Smooth muscle cell (in vitro differentiated cells): ENCODE measurements at regions not wholly inside any gene's neighbourhood (a gene's known extent, or its start where the extent isn't known, plus 50 kb on each side); places are given as distances from the start of the nearest gene placed in this dataset.

Source experiments
- DNase-seq: peaks from one replicate; lab custom pipeline; 2025; ENCODE audit not compliant: unreplicated experiment; lab: John Stamatoyannopoulos, UW
- H2AFZ ChIP-seq: fragments of 200-600 bp; sonication (generic); 2 replicates; pipeline ENCODE4 v1.6.0; 2016; ENCODE audit warnings: antibody characterized with exemption, low read depth, mild to moderate bottlenecking
- H3F3A ChIP-seq: fragments of 200-600 bp; sonication (generic); 2 replicates; pipeline ENCODE4 v1.6.0; 2017; ENCODE audit warnings: antibody characterized with exemption, low read depth
- H3K27ac ChIP-seq: fragments of 200-600 bp; sonication (generic); 2 replicates; pipeline ENCODE4 v1.5.1; 2016; ENCODE audit warnings: low read depth, mild to moderate bottlenecking
- H3K27me3 ChIP-seq: fragments of 200-600 bp; sonication (generic); 2 replicates; pipeline ENCODE4 v1.6.1; 2016; ENCODE audit warnings: low read depth, mild to moderate bottlenecking
- H3K36me3 ChIP-seq: fragments of 200-600 bp; sonication (generic); 2 replicates; pipeline ENCODE4 v1.5.1; 2016; ENCODE audit warnings: low read depth
- H3K4me1 ChIP-seq: fragments of 200-600 bp; sonication (generic); 2 replicates; pipeline ENCODE4 v1.5.1; 2016; ENCODE audit warnings: low read depth
- H3K4me2 ChIP-seq: fragments of 200-600 bp; sonication (generic); 2 replicates; pipeline ENCODE4 v1.6.0; 2016; ENCODE audit warnings: mild to moderate bottlenecking
- H3K4me3 ChIP-seq: fragments of 200-600 bp; sonication (generic); 2 replicates; pipeline ENCODE4 v1.5.1; 2016; ENCODE audit warnings: mild to moderate bottlenecking
- H3K79me2 ChIP-seq: fragments of 200-600 bp; sonication (generic); 2 replicates; pipeline ENCODE4 v1.6.0; 2016; ENCODE audit warnings: low read depth, mild to moderate bottlenecking
- H3K9ac ChIP-seq: fragments of 200-600 bp; sonication (generic); 2 replicates; pipeline ENCODE4 v1.6.0; 2016; ENCODE audit warnings: low read depth
- H3K9me3 ChIP-seq: fragments of 200-600 bp; sonication (generic); replicated peaks from 2 replicates; pipeline ENCODE4 v1.5.1; 2016; ENCODE audit warnings: low read depth
- H4K20me1 ChIP-seq: fragments of 200-600 bp; sonication (generic); 2 replicates; pipeline ENCODE4 v1.6.0; 2016; ENCODE audit warnings: low read depth
- CTCF ChIP-seq: fragments of 200-600 bp; sonication (generic); IDR thresholded peaks from 2 replicates; pipeline ENCODE4 v1.5.1; 2017; ENCODE audit warnings: borderline replicate concordance, mild to moderate bottlenecking, antibody characterized with exemption; ENCODE audit not compliant: insufficient read depth, poor library complexity, severe bottlenecking
- WGBS: methylation state at CpG from one replicate; pipeline ENCODE4 v1.1.7; 2016; ENCODE audit warnings: low lambda C conversion rate; 5-methylcytosine and 5-hydroxymethylcytosine counted together

- Histone ChIP-seq H3K4me2 (no peak overlapping the region), H3K27ac (no peak overlapping the region), H3K4me1 (no peaks in the 10 kb centered on the region), H3K79me2 (no peaks in the 10 kb centered on the region), H3K36me3 (no peaks in the 10 kb centered on the region), H3K27me3 (no peaks in the 10 kb centered on the region), H3K4me3 (no peak overlapping the region), H2AFZ (no peak overlapping the region), H3F3A (no peaks in the 10 kb centered on the region), H3K9me3 (no peaks in the 10 kb centered on the region), H4K20me1 (no peaks in the 10 kb centered on the region), H3K9ac (no peak overlapping the region)
- no peak for DNase-seq
- WGBS, result 95% methylated on average over 2 of the region's 2 CpGs
- no peak for TF ChIP-seq CTCF
These were observed 994.9 kb downstream of the REEP3 start for GRCh38 chr10:64515970-64516699.

- Histone ChIP-seq H3K36me3 (no peaks in the 10 kb centered on the region), H3K27ac (no peak overlapping the region)
- TF ChIP-seq CTCF, result no peak
These were observed 997.3 kb downstream of the REEP3 start for GRCh38 chr10:64518456-64518855.

GRCh38 chr10:64519427-64519826 is 998.2 kb downstream of the REEP3 start:
- no peak overlapping the region for H3K4me2 ChIP-seq
- no peaks in the 10 kb centered on the region for H3K27me3 ChIP-seq
- 90% methylated on average over 2 of the region's 2 CpGs for WGBS
- no peaks in the 10 kb centered on the region for H3F3A ChIP-seq
- no peak overlapping the region for H3K27ac ChIP-seq
- no peaks in the 10 kb centered on the region for H3K9me3 ChIP-seq
- no peaks in the 10 kb centered on the region for H3K79me2 ChIP-seq
- DNase-seq, result no peak
- H3K4me1 ChIP-seq, result no peaks in the 10 kb centered on the region
- H4K20me1 ChIP-seq, result no peaks in the 10 kb centered on the region
- H3K9ac ChIP-seq, result no peak overlapping the region
- H2AFZ ChIP-seq, result no peak overlapping the region
- H3K4me3 ChIP-seq, result no peak overlapping the region
- no peaks in the 10 kb centered on the region for H3K36me3 ChIP-seq
- no peak for TF ChIP-seq CTCF

More at GRCh38 chr10:64518456-64518855, 997.3 kb downstream of the REEP3 start:
- Histone ChIP-seq H3K79me2 (no peaks in the 10 kb centered on the region), H3K9ac (no peak overlapping the region), H3K27me3 (no peaks in the 10 kb centered on the region), H4K20me1 (no peaks in the 10 kb centered on the region), H3K4me1 (no peaks in the 10 kb centered on the region), H3K4me2 (no peak overlapping the region), H3K9me3 (no peaks in the 10 kb centered on the region), H3K4me3 (no peak overlapping the region), H2AFZ (no peak overlapping the region), H3F3A (no peaks in the 10 kb centered on the region)
- DNase-seq, result no peak
- 96% methylated on average over 2 of the region's 2 CpGs for WGBS

GRCh38 chr10:64519831-64520230 is 998.6 kb downstream of the REEP3 start:
- Histone ChIP-seq H3K9me3 (no peaks in the 10 kb centered on the region), H3K4me1 (no peaks in the 10 kb centered on the region), H2AFZ (no peak overlapping the region), H3K4me2 (no peak overlapping the region), H3K36me3 (no peaks in the 10 kb centered on the region), H3K9ac (no peak overlapping the region), H3K4me3 (no peak overlapping the region), H4K20me1 (no peaks in the 10 kb centered on the region), H3K79me2 (no peaks in the 10 kb centered on the region), H3K27ac (no peak overlapping the region), H3K27me3 (no peaks in the 10 kb centered on the region), H3F3A (no peaks in the 10 kb centered on the region)
- TF ChIP-seq CTCF, result no peak
- no peak for DNase-seq
- 97% methylated on average over 1 of the region's 1 CpG for WGBS
